HG03280 (cell line): ENCODE measurements at regions not wholly inside any gene's neighbourhood (a gene's known extent, or its start where the extent isn't known, plus 50 kb on each side); places are given as distances from the start of the nearest gene placed in this dataset.
"Not testable (repeated sequence)": the region's sequence is repeated elsewhere in the genome, so short reads cannot be mapped to it uniquely, and the experiment has no call there.

Source experiments
- ATAC-seq: cut with Tn5 transposase; IDR thresholded peaks from one replicate; pipeline ENCODE4 v1.9.1; 2021; ENCODE audit warnings: mild to moderate bottlenecking, moderate library complexity; ENCODE audit not compliant: unreplicated experiment

GRCh38 chr12:115377779-115378178 lies 693.8 kb upstream of the TBX3 start:
- no peak for ATAC-seq

GRCh38 chr12:115377230-115377629 lies 693.3 kb upstream of the TBX3 start:
- no peak for ATAC-seq

GRCh38 chr12:115375186-115375991 lies 691.4 kb upstream of the TBX3 start:
- peak; percentile 86 for ATAC-seq

- no peak for ATAC-seq
Observed at GRCh38 chr12:115374480-115375185, 690.7 kb upstream of the TBX3 start.

- ATAC-seq: no peak
Observed at GRCh38 chr12:115371711-115372110, 687.7 kb upstream of the TBX3 start.

GRCh38 chr12:115370650-115371049 lies 686.7 kb upstream of the TBX3 start:
- ATAC-seq: no peak

- ATAC-seq: no peak
Observed at GRCh38 chr12:115370207-115370606, 686.2 kb upstream of the TBX3 start.

- not testable (repeated sequence) for ATAC-seq
Observed at GRCh38 chr12:115366277-115366676, 682.3 kb upstream of the TBX3 start.

GRCh38 chr12:115365765-115366164 lies 681.8 kb upstream of the TBX3 start:
- ATAC-seq: not testable (repeated sequence)

GRCh38 chr12:115364921-115365320 lies 680.9 kb upstream of the TBX3 start:
- ATAC-seq: no peak

GRCh38 chr12:115362339-115362976 lies 678.5 kb upstream of the TBX3 start:
- no peak for ATAC-seq

- ATAC-seq: no peak
Observed at GRCh38 chr12:115357681-115358080, 673.7 kb upstream of the TBX3 start.

- no peak for ATAC-seq
Observed at GRCh38 chr12:115355301-115355700, 671.3 kb upstream of the TBX3 start.

- ATAC-seq: no peak
Observed at GRCh38 chr12:115354007-115354890, 670.3 kb upstream of the TBX3 start.

- ATAC-seq: no peak
Observed at GRCh38 chr12:115353467-115353866, 669.5 kb upstream of the TBX3 start.

GRCh38 chr12:115351514-115352077 lies 667.6 kb upstream of the TBX3 start:
- ATAC-seq: no peak

- no peak for ATAC-seq
Observed at GRCh38 chr12:115349711-115350110, 665.7 kb upstream of the TBX3 start.

- ATAC-seq: no peak
Observed at GRCh38 chr12:115348301-115348700, 664.3 kb upstream of the TBX3 start.

- ATAC-seq: no peak
Observed at GRCh38 chr12:115343601-115344000, 659.6 kb upstream of the TBX3 start.

GRCh38 chr12:115343008-115343407 lies 659.0 kb upstream of the TBX3 start:
- no peak for ATAC-seq
